H1 (cell line): ENCODE measurements at regions not wholly inside any gene's neighbourhood (a gene's known extent, or its start where the extent isn't known, plus 50 kb on each side); places are given as distances from the start of the nearest gene placed in this dataset.

ENCODE experiments used
- CTCF ChIA-PET: fragments of 300-600 bp; sonication (Branson Sonifier 250); formaldehyde crosslinking; loops from one replicate; lab custom pipeline; 2021; ENCODE audit not compliant: partially characterized antibody; lab: Charles Lee
- POLR2A ChIA-PET: fragments of 300-600 bp; sonication (Branson Sonifier 250); formaldehyde crosslinking; loops from one replicate; lab custom pipeline; 2021; ENCODE audit warnings: inconsistent platforms; ENCODE audit not compliant: partially characterized antibody; lab: Charles Lee
- DNase-seq, 2 experiments: peaks; one replicate each; pipeline versions ENCODE4 v3.0.0 to v3.0.0-alpha.2; 2010 to 2022; ENCODE audit warnings: low spot score in 2 of 2, low read depth in 1 of 2, mixed read lengths in 1 of 2
- FAIRE-seq: peaks from 2 replicates; lab custom pipeline; 2011; peaks lifted over from hg19 to GRCh38; lab: Jason Lieb, UNC
- H2AFZ ChIP-seq: 2 replicates; pipeline ENCODE4 v1.8.1; 2012; ENCODE audit warnings: low read length, inconsistent platforms
- H2AK5ac ChIP-seq: 2 replicates; pipeline ENCODE4 v1.6.1; 2013; ENCODE audit warnings: low read depth, low read length
- H2BK120ac ChIP-seq: replicated peaks from 2 replicates; pipeline ENCODE3; 2013; ENCODE audit warnings: low read depth, low read length, inconsistent platforms
- H2BK12ac ChIP-seq: 2 replicates; pipeline ENCODE4 v1.6.1; 2013; ENCODE audit warnings: low read depth, low read length
- H2BK15ac ChIP-seq: 2 replicates; pipeline ENCODE4 v1.6.1; 2013; ENCODE audit warnings: low read length
- H2BK20ac ChIP-seq: 2 replicates; pipeline ENCODE4 v1.6.1; 2013; ENCODE audit warnings: low read length
- H2BK5ac ChIP-seq: 2 replicates; pipeline ENCODE4 v1.6.1; 2013; ENCODE audit warnings: low read depth, low read length
- H3K14ac ChIP-seq: 2 replicates; pipeline ENCODE4 v1.6.1; 2013; ENCODE audit warnings: inconsistent platforms; ENCODE audit not compliant: insufficient read length
- H3K18ac ChIP-seq: 2 replicates; pipeline ENCODE4 v1.6.1; 2013; ENCODE audit warnings: low read length; ENCODE audit errors: extremely low read depth
- H3K23ac ChIP-seq: 2 replicates; pipeline ENCODE4 v1.6.1; 2013; ENCODE audit warnings: inconsistent platforms; ENCODE audit not compliant: insufficient read length
- H3K23me2 ChIP-seq: 2 replicates; pipeline ENCODE4 v1.6.1; 2013; ENCODE audit warnings: low read depth, low read length
- H3K27ac ChIP-seq: 2 replicates; pipeline ENCODE4 v1.6.1; 2011; ENCODE audit warnings: low read depth, low read length, inconsistent platforms
- H3K27me3 ChIP-seq, 4 experiments: replicated peaks in 1 of 4; 1 replicate in 1 of 4; 2 replicates in 3 of 4; pipeline versions ENCODE4 v1.6.1 to v1.8.1; 2011 to 2013; ENCODE audit warnings: low read length in 3 of 4, mild to moderate bottlenecking in 3 of 4, inconsistent platforms in 2 of 4, mixed read lengths in 2 of 4, moderate library complexity in 1 of 4; ENCODE audit not compliant: control insufficient read depth in 3 of 4, insufficient read depth in 3 of 4; ENCODE audit errors: extremely low read depth in 1 of 4
- H3K36me3 ChIP-seq, 4 experiments: 2 replicates each; pipeline versions ENCODE4 v1.6.1 to v1.8.1; 2011 to 2013; ENCODE audit warnings: mild to moderate bottlenecking in 4 of 4, low read length in 3 of 4, moderate library complexity in 2 of 4, control low read depth in 1 of 4, inconsistent platforms in 1 of 4; ENCODE audit not compliant: insufficient read depth in 4 of 4, control insufficient read depth in 2 of 4
- H3K4ac ChIP-seq: replicated peaks from 2 replicates; pipeline ENCODE3; 2013; ENCODE audit warnings: low read length, low read depth, mixed read lengths, inconsistent platforms; ENCODE audit not compliant: insufficient read length
- H3K4me1 ChIP-seq, 4 experiments: replicated peaks in 1 of 4; 1 replicate in 1 of 4; 2 replicates in 3 of 4; pipeline versions ENCODE4 v1.6.1 to v1.8.1; 2011 to 2013; ENCODE audit warnings: low read length in 3 of 4, inconsistent platforms in 2 of 4, mixed read lengths in 1 of 4; ENCODE audit not compliant: insufficient read depth in 4 of 4, control insufficient read depth in 3 of 4
- H3K4me2 ChIP-seq, 2 experiments: 2 replicates each; pipeline versions ENCODE4 v1.6.1 to v1.8.1; 2011 to 2013; ENCODE audit warnings: low read depth in 2 of 2, low read length in 2 of 2, control low read depth in 1 of 2, inconsistent platforms in 1 of 2, mild to moderate bottlenecking in 1 of 2; ENCODE audit not compliant: insufficient read depth in 1 of 2
- H3K4me3 ChIP-seq, 4 experiments: fragments of 200-600, 300-600 bp in 1 of 4; sonication (generic), shearing (Covaris generic), sonication (Bioruptor Twin) in 1 of 4; 2 replicates each; pipeline versions ENCODE4 v1.5.1 to v1.8.1; 2011 to 2016; ENCODE audit warnings: low read length in 4 of 4, low read depth in 3 of 4, control low read depth in 2 of 4, inconsistent platforms in 2 of 4, mild to moderate bottlenecking in 2 of 4, mixed read lengths in 1 of 4, moderate library complexity in 1 of 4; ENCODE audit not compliant: insufficient read depth in 2 of 4; ENCODE audit errors: extremely low read depth in 1 of 4
- H3K56ac ChIP-seq: replicated peaks from 2 replicates; pipeline ENCODE3; 2013; ENCODE audit warnings: low read depth, mild to moderate bottlenecking, mixed read lengths, low read length, inconsistent platforms; ENCODE audit not compliant: insufficient read length
- H3K79me1 ChIP-seq: 2 replicates; pipeline ENCODE4 v1.6.1; 2013; ENCODE audit warnings: low read depth, low read length, control low read depth
- H3K79me2 ChIP-seq, 2 experiments: 2 replicates each; pipeline versions ENCODE4 v1.6.1 to v1.8.1; 2012 to 2013; ENCODE audit warnings: low read length in 2 of 2, mild to moderate bottlenecking in 2 of 2, inconsistent platforms in 1 of 2; ENCODE audit not compliant: insufficient read depth in 2 of 2, control insufficient read depth in 1 of 2
- H3K9ac ChIP-seq, 4 experiments: replicated peaks in 1 of 4; 1 replicate in 1 of 4; 2 replicates in 3 of 4; pipeline versions ENCODE4 v1.6.1 to v1.8.1; 2011 to 2013; ENCODE audit warnings: low read depth in 3 of 4, low read length in 3 of 4, control low read depth in 2 of 4, mild to moderate bottlenecking in 2 of 4, moderate library complexity in 2 of 4, inconsistent platforms in 1 of 4; ENCODE audit errors: extremely low read depth in 1 of 4
- H3K9me3 ChIP-seq, 2 experiments: 2 replicates each; pipeline versions ENCODE4 v1.6.1 to v1.8.1; 2012 to 2013; ENCODE audit warnings: mild to moderate bottlenecking in 2 of 2, moderate library complexity in 2 of 2, control low read depth in 1 of 2, inconsistent platforms in 1 of 2, low read depth in 1 of 2, low read length in 1 of 2, mixed read lengths in 1 of 2; ENCODE audit not compliant: insufficient read depth in 2 of 2
- H4K20me1 ChIP-seq, 2 experiments: replicated peaks in 1 of 2; 2 replicates each; pipeline versions ENCODE3 to v1.8.1; 2011 to 2013; ENCODE audit warnings: inconsistent platforms in 2 of 2, low read length in 2 of 2, mild to moderate bottlenecking in 1 of 2; ENCODE audit not compliant: insufficient read depth in 2 of 2, control insufficient read depth in 1 of 2
- H4K5ac ChIP-seq: 2 replicates; pipeline ENCODE4 v1.6.1; 2013; ENCODE audit warnings: low read length, low read depth, mixed read lengths, inconsistent platforms; ENCODE audit not compliant: insufficient read length
- H4K8ac ChIP-seq: 2 replicates; pipeline ENCODE4 v1.8.0; 2013; ENCODE audit warnings: mild to moderate bottlenecking, moderate library complexity, low read length, inconsistent platforms; ENCODE audit not compliant: insufficient read depth; ENCODE audit errors: extremely low read depth
- H4K91ac ChIP-seq: replicated peaks from 2 replicates; pipeline ENCODE3; 2013; ENCODE audit warnings: low read length, mixed read lengths, inconsistent platforms; ENCODE audit not compliant: insufficient read length
- CEBPB ChIP-seq: IDR thresholded peaks from 2 replicates; pipeline ENCODE4 v1.6.1; 2012; ENCODE audit warnings: low read depth, low read length
- FOSL1 ChIP-seq: IDR thresholded peaks from 2 replicates; pipeline ENCODE4 v1.6.1; 2011; ENCODE audit warnings: mild to moderate bottlenecking, low read depth, low read length, moderate library complexity; ENCODE audit not compliant: insufficient read depth
- USF2 ChIP-seq: IDR thresholded peaks from 2 replicates; pipeline ENCODE4 v1.6.1; 2011; ENCODE audit warnings: low read length, improper control_type of control experiment
- WGBS, 2 experiments: shearing (Covaris generic) in 1 of 2; methylation state at CpG; one replicate each; pipeline versions ENCODE4 v1.1.6 to v1.1.7; 2013 to 2015; ENCODE audit warnings: low lambda C conversion rate in 2 of 2, mixed read lengths in 2 of 2, inconsistent platforms in 1 of 2, low coverage in 1 of 2, missing lambda C conversion rate in 1 of 2; ENCODE audit not compliant: insufficient replicate concordance in 2 of 2, insufficient coverage in 1 of 2, insufficient read length in 1 of 2; ENCODE audit errors: extremely low coverage in 1 of 2, missing lambda C conversion rate in 1 of 2; 5-methylcytosine and 5-hydroxymethylcytosine counted together
- TF ChIP-seq, protein P1 (sequence below): IDR thresholded peaks from 2 replicates; pipeline ENCODE4 v1.6.1; 2011; ENCODE audit warnings: low read depth, mild to moderate bottlenecking, low read length; ENCODE audit not compliant: insufficient read depth

DNA sequence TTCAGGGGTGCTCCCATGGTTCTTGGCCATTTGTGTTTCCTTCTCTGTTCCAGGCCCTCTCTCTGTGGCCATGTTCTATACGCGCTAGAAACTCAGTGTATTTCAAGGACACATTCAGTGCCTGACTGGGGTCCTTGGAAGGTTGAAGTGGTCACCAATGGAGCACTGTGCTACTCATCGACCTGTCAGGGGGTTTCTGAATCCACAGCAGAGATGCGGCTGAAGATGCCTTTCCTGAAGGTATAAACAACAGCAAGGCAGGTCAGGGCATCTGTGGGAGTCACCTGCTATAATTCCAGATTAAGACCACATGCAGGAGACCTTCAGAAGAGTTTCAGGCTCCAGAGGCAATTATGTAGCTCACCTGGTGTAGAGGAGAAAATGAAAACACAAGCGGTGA, 86.8 kb upstream of the MGMT start:
- Histone ChIP-seq H3K18ac (no peak overlapping the region), H4K91ac (no peak overlapping the region), H2BK5ac (no peak overlapping the region), H3K9ac (no peak overlapping the region), H3K4ac (no peak overlapping the region), H3K36me3 (no peaks in the 10 kb centered on the region), H3K4me2 (no peak overlapping the region), H2BK120ac (no peak overlapping the region), H2AK5ac (no peak overlapping the region), H3K23me2 (no peaks in the 10 kb centered on the region), H3K56ac (no peak overlapping the region), H3K79me1 (no peaks in the 10 kb centered on the region), H4K20me1 (no peaks in the 10 kb centered on the region), H3K27ac (no peak overlapping the region), H3K4me3 (no peak overlapping the region), H3K4me1 (no peaks in the 10 kb centered on the region), H3K27me3 (no peaks in the 10 kb centered on the region), H3K14ac (no peak overlapping the region), H2BK20ac (no peak overlapping the region), H2BK12ac (no peak overlapping the region), H3K23ac (no peak overlapping the region), H4K8ac (no peak overlapping the region), H3K79me2 (no peaks in the 10 kb centered on the region), H4K5ac (no peak overlapping the region), H2AFZ (no peak overlapping the region), H3K9me3 (no peaks in the 10 kb centered on the region), H2BK15ac (no peak overlapping the region)
- ChIA-PET POLR2A (no interaction called here), CTCF (interaction anchor here (0.6 kb wide), 1 partner anchor 201 kb away, joined by 3 read pairs; no protein-coding TSS in a partner anchor)
- FAIRE-seq (no peak), DNase-seq (no peak)
- TF ChIP-seq USF2 = no peak
- TF ChIP-seq CEBPB = no peak
- no peak for TF ChIP-seq FOSL1
- TF ChIP-seq, protein P1, sequence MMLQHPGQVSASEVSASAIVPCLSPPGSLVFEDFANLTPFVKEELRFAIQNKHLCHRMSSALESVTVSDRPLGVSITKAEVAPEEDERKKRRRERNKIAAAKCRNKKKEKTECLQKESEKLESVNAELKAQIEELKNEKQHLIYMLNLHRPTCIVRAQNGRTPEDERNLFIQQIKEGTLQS = no peak
- 99% methylated on average over 5 of the region's 5 CpGs; no CpG with 5 or more reads in 1 of the 2 experiments for WGBS, 2 experiments
